Kidney glomerular epithelial cell (primary cell): ENCODE measurements at regions not wholly inside any gene's neighbourhood (a gene's known extent, or its start where the extent isn't known, plus 50 kb on each side); places are given as distances from the start of the nearest gene placed in this dataset.

ENCODE experiments used
- DNase-seq: peaks from one replicate; lab custom pipeline; 2025; lab: John Stamatoyannopoulos, UW

GRCh38 chr16:5533321-5533888 lies 435.8 kb upstream of the EEF2KMT start:
- no peak for DNase-seq

GRCh38 chr16:5527817-5528216 lies 430.2 kb upstream of the EEF2KMT start:
- no peak for DNase-seq

DNA sequence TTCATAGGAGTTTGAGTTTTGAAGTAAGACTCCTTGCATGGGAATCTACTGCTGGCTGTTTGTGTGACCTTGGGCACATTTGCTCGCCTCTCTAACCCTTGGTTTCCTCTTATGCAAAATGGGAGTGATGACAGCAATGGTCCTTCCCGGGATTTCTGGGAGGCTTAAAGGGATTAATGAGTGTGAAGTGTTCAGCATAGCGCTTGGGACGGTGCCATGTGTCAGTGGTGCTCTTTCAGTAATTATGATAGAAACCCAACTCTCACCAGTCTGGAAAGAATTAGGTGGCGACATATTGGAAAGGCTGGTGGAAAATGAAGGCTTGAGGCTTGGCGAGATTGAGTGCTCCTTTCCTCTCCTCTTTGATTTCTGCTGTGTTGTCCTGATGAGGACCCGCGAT lies 429.2 kb upstream of the EEF2KMT start:
- no peak for DNase-seq

DNA sequence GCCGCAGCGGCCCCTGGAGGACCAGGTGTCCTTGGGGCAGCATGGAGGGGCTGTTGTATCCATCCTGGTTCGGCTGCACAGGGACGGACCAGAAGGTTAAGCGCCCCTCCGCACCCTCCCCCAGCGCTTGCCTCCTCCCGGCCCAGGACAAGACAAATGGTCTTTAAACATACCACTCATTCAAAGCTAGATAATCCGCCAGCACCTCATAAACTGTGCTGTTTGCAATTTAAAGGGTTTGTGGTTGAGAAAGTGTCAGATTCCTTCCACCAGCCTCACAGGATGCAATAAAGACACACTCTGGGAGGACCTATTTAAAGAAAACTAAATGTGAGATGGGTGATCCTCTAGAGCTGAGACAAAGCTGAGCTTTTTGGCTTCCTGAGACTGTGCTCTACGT lies 426.2 kb upstream of the EEF2KMT start:
- DNase-seq, result no peak

DNA sequence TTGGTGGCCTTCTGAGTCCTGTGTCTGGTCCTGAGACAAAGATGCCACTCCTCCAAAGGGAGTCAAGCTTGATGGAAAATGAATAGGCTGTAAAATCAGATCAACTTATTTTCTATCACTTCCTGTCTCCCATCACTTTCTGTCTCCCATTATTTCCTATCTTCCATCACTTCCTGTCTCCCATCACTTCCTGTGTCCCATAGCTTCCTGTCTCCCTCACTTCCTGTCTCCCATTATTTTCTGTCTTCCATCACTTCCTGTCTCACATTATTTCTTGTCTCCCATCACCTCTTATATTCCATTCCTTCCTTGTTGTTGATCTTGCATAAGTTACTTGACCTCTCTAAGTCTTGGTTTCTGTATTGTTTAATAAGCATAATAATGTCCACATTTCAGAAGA lies 418.5 kb upstream of the EEF2KMT start:
- no peak for DNase-seq

- no peak for DNase-seq
Measured at GRCh38 chr16:5512014-5512413, 414.4 kb upstream of the EEF2KMT start.

DNA sequence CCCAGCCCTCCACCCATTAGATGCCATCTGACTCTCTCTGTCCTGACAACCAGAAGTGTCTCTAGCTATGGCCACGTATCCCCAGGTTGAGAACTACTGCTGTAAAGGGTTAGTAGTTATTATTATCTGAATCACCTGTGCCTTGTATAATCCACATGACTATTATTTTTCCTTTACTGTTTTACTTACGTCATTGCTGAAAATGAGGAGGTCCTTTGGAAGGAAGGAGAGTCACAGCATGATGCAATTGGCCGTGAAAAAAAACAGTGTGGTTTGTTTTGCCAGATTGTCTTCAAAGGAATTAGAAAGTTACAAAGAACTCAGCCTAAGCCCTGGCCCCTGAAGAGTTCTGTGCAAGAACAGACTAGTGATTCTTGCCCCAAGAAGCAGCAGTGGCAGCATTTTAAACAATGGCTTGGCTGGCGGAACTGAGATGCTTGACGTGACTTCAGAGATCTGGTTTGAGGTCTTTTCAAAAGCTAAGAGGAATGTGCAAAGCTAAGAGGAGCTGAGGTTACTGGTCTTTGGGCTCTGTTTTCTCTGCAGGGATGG lies 413.3 kb upstream of the EEF2KMT start:
- no peak for DNase-seq

- DNase-seq, result no peak
Measured at GRCh38 chr16:5509794-5510193, 412.2 kb upstream of the EEF2KMT start.

- DNase-seq, result no peak
Measured at GRCh38 chr16:5509336-5509735, 411.7 kb upstream of the EEF2KMT start.

GRCh38 chr16:5508371-5508770 lies 410.8 kb upstream of the EEF2KMT start:
- no peak for DNase-seq

DNA sequence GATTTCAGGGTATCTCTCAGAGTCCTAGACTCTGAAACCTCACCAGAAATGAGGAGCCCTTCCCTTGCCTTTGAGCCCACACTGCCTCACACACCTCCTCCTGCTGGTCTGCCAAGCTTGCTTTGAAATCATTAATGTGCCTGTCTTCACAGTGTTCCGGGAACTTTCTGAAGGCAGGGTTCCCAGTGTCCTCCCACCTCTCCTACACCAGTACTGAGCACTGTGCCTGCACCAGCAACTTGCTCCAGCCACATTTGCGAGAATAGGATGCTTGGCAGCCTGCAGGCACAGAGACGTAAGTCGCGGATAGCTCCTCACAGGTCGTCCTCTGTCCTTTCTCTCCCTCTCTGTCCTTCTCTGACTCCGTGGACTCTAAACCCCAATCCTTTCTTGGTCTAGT lies 408.4 kb upstream of the EEF2KMT start:
- no peak for DNase-seq

DNA sequence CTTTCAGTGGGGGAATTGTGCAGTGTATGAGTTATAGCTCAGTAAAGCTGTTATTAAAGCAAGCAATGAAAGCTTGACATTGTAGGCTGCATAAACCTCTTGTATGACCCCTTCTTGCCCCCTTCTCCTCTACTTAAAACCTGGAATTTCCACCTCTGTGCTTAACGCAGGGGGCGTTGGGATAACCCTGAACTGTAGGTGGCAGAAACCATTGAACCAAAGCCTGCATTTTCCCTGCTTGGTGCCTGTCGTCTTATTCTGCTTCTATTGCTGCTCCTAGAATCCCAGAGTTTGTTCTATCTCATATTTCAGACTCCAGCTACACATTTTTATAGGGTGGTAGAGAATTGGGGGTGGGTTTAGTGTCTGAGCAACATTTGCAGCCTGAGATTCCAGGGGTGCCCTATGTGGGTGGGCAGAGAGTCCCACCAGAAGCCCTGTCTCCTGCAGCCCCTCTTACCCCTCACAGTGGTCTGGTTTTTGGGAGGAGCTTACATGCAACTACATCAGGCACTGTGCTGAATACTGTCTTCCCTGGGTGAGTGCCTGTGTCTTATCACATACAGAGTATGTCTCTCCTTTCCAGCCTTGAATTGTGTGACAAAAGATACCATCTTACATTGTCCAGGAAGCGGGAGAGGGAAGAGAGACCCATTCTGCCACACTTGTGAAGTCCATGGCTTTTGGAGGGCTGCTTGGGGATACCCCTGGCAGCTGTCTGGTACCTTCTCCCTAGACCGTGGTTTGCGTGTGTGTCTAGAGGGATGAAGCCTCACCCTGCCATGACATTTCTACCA lies 407.7 kb upstream of the EEF2KMT start:
- no peak for DNase-seq

GRCh38 chr16:5504064-5504781 lies 406.6 kb upstream of the EEF2KMT start:
- peak; percentile 12 for DNase-seq

GRCh38 chr16:5502944-5503343 lies 405.3 kb upstream of the EEF2KMT start:
- no peak for DNase-seq

- peak; percentile 31 for DNase-seq
Measured at GRCh38 chr16:5502467-5502869, 404.9 kb upstream of the EEF2KMT start.

DNA sequence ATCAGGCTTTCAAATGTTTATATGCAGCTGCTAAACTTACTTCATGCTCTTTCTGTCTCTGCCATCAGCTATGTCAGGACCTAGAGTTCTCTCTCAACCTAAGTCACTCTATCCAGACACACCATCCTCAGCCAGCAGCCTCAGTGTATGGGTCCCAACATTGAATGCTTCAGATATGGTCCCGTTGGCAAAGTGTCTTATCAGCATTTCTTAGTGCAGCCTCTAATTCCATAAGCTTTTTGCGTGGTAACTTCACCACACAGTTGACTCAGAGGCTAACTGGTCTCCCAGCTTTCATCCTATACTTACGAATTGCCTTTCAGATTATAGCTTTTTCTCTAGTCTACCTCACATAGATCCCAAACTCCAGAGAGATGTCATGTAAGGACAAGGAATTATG lies 402.9 kb upstream of the EEF2KMT start:
- DNase-seq, result no peak

DNA sequence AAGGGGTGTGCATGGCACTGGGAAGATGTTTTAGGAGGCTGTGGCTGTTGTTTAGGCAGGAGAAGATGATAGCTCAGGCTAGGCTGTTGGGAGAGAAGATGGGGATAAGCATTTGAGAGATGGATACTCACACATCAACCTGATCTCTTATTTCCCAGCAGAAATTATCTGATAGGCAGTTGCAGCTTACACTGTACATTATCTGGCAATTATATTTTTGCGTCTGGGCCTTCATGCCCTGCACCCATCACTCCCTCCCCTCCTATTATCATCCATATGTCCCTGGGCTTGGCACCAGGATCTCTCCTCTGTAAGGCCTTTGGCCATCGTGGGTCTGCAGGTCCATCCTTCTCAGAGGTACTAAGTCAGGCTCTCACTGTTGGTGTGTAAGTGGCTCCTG lies 401.0 kb upstream of the EEF2KMT start:
- DNase-seq, result no peak

- no peak for DNase-seq
Measured at GRCh38 chr16:5496013-5496412, 398.4 kb upstream of the EEF2KMT start.

DNA sequence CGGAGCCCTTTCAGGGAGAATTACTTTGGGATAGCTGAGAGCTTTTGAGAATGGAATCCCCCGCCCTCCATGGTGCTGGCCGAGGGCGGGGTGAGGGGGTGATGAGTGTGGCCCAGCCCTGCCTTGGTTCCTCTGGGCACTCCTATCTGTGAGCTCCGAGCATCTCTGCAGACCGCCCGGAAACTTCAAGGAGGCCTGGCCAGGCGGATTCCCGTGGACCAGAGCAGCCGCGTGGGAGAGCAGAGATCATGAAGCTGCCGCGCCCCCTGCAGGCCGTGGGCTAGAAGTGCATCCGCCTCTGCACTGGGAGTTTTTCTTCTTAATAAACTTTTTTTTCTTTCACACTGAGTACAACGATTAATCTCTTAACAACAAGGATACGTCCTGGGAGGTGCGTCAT lies 392.9 kb upstream of the EEF2KMT start:
- DNase-seq, result peak; percentile 43

- DNase-seq, result no peak
Measured at GRCh38 chr16:5488581-5488980, 391.0 kb upstream of the EEF2KMT start.

- no peak for DNase-seq
Measured at GRCh38 chr16:5487728-5488127, 390.1 kb upstream of the EEF2KMT start.

- DNase-seq, result no peak
Measured at GRCh38 chr16:5482256-5482655, 384.7 kb upstream of the EEF2KMT start.
